ENCODE measurements at regions not wholly inside any gene's neighbourhood (a gene's known extent, or its start where the extent isn't known, plus 50 kb on each side); places are given as distances from the start of the nearest gene placed in this dataset.

DNA sequence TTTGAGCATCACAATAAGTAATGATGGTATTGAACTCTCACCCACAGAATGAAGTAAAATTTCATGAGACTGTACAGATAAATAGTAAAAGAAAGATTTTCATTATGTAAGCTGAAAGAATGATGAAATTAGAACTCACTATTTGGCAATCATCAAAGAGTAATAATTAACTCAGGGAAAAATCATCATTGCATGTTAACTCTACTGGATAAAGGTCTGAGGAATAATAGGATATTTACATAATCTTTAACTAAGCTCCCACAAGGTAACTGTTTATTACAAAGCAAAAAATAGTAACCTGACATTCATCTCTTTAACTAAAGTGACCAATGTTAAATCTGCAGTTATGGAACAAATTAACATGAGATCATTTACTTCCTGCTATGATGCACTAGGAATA is 739.9 kb downstream of the FAM181B start:
- Histone ChIP-seq H2AFZ (ENCODE audit: low read length) (no peak overlapping the region), H3K36me3 (ENCODE audit: insufficient read depth, low read length) (no peaks in the 10 kb centered on the region), H3K79me2 (ENCODE audit: insufficient read depth, low read length) (no peaks in the 10 kb centered on the region), H3K9me3 (ENCODE audit: low read length) (no peaks in the 10 kb centered on the region), H3K4me1 (ENCODE audit: insufficient read depth, low read length, severe bottlenecking) (no peaks in the 10 kb centered on the region), H4K20me1 (ENCODE audit: insufficient read depth, low read length) (no peaks in the 10 kb centered on the region), H3K27ac (ENCODE audit: low read depth, low read length, poor library complexity, severe bottlenecking) (no peak overlapping the region), H3K4me3 (ENCODE audit: low read depth, low read length, poor library complexity, severe bottlenecking) (no peak overlapping the region), H3K4me2 (ENCODE audit: low read length) (no peak overlapping the region), H3K9ac (ENCODE audit: low read length) (no peak overlapping the region), H3K9me2 (ENCODE audit: low read depth, low read length) (no peaks in the 10 kb centered on the region), H3K27me3 (ENCODE audit: insufficient read depth, low read length) (no peaks in the 10 kb centered on the region), H3F3A (ENCODE audit: insufficient read depth, low read length) (no peaks in the 10 kb centered on the region)
- TF ChIP-seq, protein P1, sequence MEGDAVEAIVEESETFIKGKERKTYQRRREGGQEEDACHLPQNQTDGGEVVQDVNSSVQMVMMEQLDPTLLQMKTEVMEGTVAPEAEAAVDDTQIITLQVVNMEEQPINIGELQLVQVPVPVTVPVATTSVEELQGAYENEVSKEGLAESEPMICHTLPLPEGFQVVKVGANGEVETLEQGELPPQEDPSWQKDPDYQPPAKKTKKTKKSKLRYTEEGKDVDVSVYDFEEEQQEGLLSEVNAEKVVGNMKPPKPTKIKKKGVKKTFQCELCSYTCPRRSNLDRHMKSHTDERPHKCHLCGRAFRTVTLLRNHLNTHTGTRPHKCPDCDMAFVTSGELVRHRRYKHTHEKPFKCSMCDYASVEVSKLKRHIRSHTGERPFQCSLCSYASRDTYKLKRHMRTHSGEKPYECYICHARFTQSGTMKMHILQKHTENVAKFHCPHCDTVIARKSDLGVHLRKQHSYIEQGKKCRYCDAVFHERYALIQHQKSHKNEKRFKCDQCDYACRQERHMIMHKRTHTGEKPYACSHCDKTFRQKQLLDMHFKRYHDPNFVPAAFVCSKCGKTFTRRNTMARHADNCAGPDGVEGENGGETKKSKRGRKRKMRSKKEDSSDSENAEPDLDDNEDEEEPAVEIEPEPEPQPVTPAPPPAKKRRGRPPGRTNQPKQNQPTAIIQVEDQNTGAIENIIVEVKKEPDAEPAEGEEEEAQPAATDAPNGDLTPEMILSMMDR (IDR thresholded peaks at IDR 0.05; ENCODE audit: low read length): no peak
- no peak for TF ChIP-seq EZH2 (IDR thresholded peaks at IDR 0.05; ENCODE audit: borderline replicate concordance, low read length)

- no peak overlapping the region for H3K4me2 ChIP-seq (ENCODE audit: low read length)
- H3F3A ChIP-seq (ENCODE audit: insufficient read depth, low read length): no peaks in the 10 kb centered on the region
- no peaks in the 10 kb centered on the region for H3K27me3 ChIP-seq (ENCODE audit: insufficient read depth, low read length)
- H3K36me3 ChIP-seq (ENCODE audit: insufficient read depth, low read length): no peaks in the 10 kb centered on the region
- no peak overlapping the region for H3K9ac ChIP-seq (ENCODE audit: low read length)
- no peaks in the 10 kb centered on the region for H3K9me2 ChIP-seq (ENCODE audit: low read depth, low read length)
- H3K4me1 ChIP-seq (ENCODE audit: insufficient read depth, low read length, severe bottlenecking): no peaks in the 10 kb centered on the region
- no peaks in the 10 kb centered on the region for H4K20me1 ChIP-seq (ENCODE audit: insufficient read depth, low read length)
- no peaks in the 10 kb centered on the region for H3K79me2 ChIP-seq (ENCODE audit: insufficient read depth, low read length)
- H3K27ac ChIP-seq (ENCODE audit: low read depth, low read length, poor library complexity, severe bottlenecking): no peak overlapping the region
- H3K9me3 ChIP-seq (ENCODE audit: low read length): no peaks in the 10 kb centered on the region
- H2AFZ ChIP-seq (ENCODE audit: low read length): no peak overlapping the region
- TF ChIP-seq, protein P1 (IDR thresholded peaks at IDR 0.05; ENCODE audit: low read length): no peak
- TF ChIP-seq EZH2 (IDR thresholded peaks at IDR 0.05; ENCODE audit: borderline replicate concordance, low read length): no peak
- H3K4me3 ChIP-seq (ENCODE audit: low read depth, low read length, poor library complexity, severe bottlenecking): no peak overlapping the region
Measured at GRCh38 chr11:81990659-81991443, 742.8 kb downstream of the FAM181B start.

- Histone ChIP-seq H3F3A (ENCODE audit: insufficient read depth, low read length) (no peaks in the 10 kb centered on the region), H3K27me3 (ENCODE audit: insufficient read depth, low read length) (no peaks in the 10 kb centered on the region), H3K4me2 (ENCODE audit: low read length) (no peak overlapping the region)
Measured at GRCh38 chr11:81989093-81989492, 744.6 kb downstream of the FAM181B start.

More at GRCh38 chr11:81989093-81989492, 744.6 kb downstream of the FAM181B start:
- no peak overlapping the region for H3K9ac ChIP-seq (ENCODE audit: low read length)
- H3K4me1 ChIP-seq (ENCODE audit: insufficient read depth, low read length, severe bottlenecking): no peaks in the 10 kb centered on the region
- H3K27ac ChIP-seq (ENCODE audit: low read depth, low read length, poor library complexity, severe bottlenecking): no peak overlapping the region
- no peak overlapping the region for H2AFZ ChIP-seq (ENCODE audit: low read length)
- no peak overlapping the region for H3K4me3 ChIP-seq (ENCODE audit: low read depth, low read length, poor library complexity, severe bottlenecking)
- no peaks in the 10 kb centered on the region for H3K79me2 ChIP-seq (ENCODE audit: insufficient read depth, low read length)
- no peaks in the 10 kb centered on the region for H3K9me3 ChIP-seq (ENCODE audit: low read length)
- H4K20me1 ChIP-seq (ENCODE audit: insufficient read depth, low read length): no peaks in the 10 kb centered on the region
- no peaks in the 10 kb centered on the region for H3K9me2 ChIP-seq (ENCODE audit: low read depth, low read length)
- H3K36me3 ChIP-seq (ENCODE audit: insufficient read depth, low read length): no peaks in the 10 kb centered on the region
- TF ChIP-seq, protein P1 (IDR thresholded peaks at IDR 0.05; ENCODE audit: low read length): no peak
- TF ChIP-seq EZH2 (IDR thresholded peaks at IDR 0.05; ENCODE audit: borderline replicate concordance, low read length): no peak

Measured in OCI-LY1 (cell line).